NCI-H345 (cell line): ENCODE measurements at regions not wholly inside any gene's neighbourhood (a gene's known extent, or its start where the extent isn't known, plus 50 kb on each side); places are given as distances from the start of the nearest gene placed in this dataset.

ENCODE experiments used
- DNase-seq: peaks from one replicate; lab custom pipeline; 2025; lab: John Stamatoyannopoulos, UW

- no peak for DNase-seq
Measured at GRCh38 chr21:27513825-27514224, 546.9 kb upstream of the ADAMTS5 start.

GRCh38 chr21:27513016-27513415 is 546.1 kb upstream of the ADAMTS5 start:
- no peak for DNase-seq

DNA sequence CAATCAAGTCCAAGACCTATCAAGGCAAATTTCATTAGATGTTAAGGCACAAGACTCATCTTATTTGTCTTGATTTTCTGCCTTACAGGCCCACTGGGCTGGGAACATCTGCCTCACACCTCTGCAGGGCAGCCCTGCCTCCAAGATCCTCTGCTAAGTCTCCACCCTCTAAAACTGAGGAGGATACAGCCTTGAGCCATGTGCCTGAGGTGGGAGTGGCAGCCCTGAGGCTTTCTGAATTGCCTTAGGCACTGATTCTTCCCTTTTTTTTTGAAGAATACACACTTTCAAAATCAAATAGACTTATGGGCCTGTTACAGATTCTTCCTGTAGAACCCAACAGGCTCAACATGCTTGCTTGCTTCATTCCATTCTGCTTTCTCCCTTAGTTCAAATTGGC is 544.3 kb upstream of the ADAMTS5 start:
- DNase-seq: no peak

GRCh38 chr21:27507695-27508094 is 540.8 kb upstream of the ADAMTS5 start:
- no peak for DNase-seq

DNA sequence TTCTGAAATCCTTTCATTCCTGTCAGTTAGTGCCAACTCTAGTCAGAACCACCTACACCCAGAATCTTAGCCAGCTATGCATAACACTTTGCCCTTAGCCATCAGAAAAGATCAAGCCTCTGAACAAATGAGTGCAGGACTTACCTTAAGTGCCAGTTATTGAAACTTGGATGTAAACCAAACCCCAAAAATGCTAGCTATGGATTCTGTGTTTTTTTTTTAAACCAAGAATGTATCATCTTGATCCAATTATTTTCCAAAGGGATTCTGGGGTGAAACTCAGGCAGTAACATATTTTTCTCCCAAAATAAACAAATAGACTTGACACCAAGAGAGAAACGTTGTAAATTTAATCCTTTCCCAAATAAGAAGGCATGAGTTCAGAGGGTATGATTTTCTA is 538.6 kb upstream of the ADAMTS5 start:
- DNase-seq: no peak

DNA sequence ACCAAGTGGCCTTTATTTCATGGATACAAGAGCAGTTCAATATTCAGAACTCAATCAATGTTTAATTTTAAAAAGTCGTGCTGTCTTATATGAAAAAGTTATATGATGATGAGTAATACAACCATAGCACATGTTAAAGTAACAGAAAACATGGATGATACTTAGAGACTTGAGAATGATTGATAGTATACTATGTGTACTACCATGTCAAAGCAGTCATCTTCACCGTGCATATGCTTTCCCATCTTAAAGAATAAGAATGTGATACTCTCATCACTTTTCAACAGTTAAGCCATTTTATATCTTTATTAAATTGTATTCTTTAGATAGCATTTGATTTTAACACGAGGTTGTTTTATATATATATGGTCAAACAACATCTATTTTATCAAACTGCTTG is 535.9 kb upstream of the ADAMTS5 start:
- no peak for DNase-seq

- DNase-seq: no peak
Measured at GRCh38 chr21:27498025-27498424, 531.1 kb upstream of the ADAMTS5 start.

GRCh38 chr21:27495836-27496235 is 528.9 kb upstream of the ADAMTS5 start:
- DNase-seq: no peak

- no peak for DNase-seq
Measured at GRCh38 chr21:27493542-27493941, 526.7 kb upstream of the ADAMTS5 start.

DNA sequence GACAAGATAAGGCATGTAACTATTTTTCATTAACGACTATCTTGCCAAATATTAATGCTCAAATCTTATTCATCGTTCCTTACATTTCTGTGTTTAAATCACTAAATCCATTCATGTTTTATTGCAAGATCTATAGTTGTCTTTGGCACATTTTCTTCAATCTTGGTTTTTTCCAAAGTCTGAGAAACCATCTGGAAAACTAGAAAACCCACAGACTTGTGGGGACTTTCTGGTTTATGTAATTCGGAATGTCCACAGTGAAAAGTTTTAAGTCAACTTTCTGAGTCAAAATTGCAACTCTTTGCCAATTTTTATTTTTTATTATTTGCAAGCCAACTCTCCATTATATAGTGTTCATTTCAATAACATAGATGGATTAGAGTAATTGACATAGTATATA is 520.8 kb upstream of the ADAMTS5 start:
- no peak for DNase-seq

- no peak for DNase-seq
Measured at GRCh38 chr21:27480841-27481261, 514.0 kb upstream of the ADAMTS5 start.

GRCh38 chr21:27477296-27477695 is 510.4 kb upstream of the ADAMTS5 start:
- DNase-seq: no peak

GRCh38 chr21:27476696-27477095 is 509.8 kb upstream of the ADAMTS5 start:
- no peak for DNase-seq

DNA sequence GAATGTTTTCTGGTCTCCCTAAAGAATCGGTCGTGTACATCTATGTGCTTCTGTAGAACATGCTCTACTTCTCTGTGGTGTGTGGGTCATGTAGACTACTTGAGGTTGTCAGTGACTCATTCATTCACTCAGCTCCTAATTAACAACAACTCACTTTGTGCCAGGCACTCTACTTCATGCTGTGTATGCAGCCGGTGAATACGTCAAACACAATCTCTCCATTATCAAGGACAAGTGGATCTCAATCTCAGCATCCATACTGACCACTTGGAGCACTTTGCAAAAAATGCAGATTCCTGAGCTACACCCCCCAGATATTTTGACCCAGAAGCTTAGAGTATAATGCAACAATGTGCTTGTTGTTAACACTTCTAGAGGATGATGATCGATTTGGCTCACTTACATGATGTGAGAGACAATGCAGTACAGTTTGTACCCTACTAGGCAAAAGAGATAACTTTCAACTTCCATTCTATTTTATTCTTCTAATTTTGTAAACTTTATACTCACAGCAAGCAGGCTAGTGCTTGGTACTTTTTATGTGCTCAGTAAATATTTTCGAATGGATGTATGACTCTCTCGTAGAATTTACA is 508.6 kb upstream of the ADAMTS5 start:
- DNase-seq: no peak

DNA sequence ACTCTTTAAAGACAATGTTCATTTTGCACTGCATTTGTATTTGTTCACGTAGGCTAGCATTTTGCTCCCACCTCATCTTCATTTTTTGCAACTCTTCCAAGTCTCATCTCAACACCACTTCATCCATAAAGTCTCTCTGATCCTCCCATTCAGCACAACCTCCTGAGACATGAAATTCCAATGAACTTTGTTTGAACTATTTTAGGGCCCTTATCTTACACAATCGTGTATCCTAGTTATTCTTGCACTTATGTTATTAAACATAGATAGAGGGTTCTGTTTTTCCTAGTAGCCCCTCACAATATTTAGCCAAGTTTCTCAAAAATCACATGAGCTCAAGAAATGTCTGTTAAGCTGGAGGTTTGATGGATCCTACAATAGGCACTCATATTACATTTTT is 500.5 kb upstream of the ADAMTS5 start:
- no peak for DNase-seq

DNA sequence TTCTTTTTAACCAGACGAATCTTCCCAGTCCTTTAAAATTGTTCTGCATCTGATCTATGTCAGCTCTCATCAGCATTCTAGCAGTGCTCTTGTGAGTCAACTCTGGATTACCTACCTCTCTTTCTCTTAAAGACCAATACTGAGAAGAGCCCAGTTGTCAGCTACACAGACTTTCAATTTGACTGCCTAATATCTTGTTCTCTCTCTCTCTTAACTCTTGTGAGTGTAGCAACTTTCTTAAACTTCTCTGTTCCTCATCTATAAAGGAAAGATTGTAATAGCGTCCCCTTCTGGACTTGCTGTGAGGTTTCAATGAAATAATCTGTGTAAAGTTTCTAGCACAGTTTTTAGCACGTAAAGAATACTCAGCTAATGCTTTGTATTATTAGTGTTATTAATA is 499.3 kb upstream of the ADAMTS5 start:
- DNase-seq: no peak

DNA sequence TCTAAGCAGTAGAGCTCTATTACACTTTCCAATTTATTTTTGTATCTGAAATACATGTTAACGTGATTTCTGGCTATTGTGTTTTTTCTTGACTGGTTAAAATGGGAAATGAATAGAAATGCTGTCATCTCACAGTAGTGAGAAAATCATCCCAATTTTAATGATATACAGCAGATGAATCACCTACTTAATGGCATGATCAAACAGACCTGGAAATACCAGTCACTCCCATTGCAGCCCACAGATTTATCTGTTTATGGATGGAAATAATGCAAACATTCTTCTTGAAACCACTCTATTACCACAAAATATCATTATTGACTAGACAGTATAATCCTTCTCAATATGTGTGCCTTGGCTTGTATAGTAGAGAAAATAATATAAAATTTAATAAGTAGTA is 497.8 kb upstream of the ADAMTS5 start:
- DNase-seq: no peak

- no peak for DNase-seq
Measured at GRCh38 chr21:27462726-27463125, 495.8 kb upstream of the ADAMTS5 start.

- no peak for DNase-seq
Measured at GRCh38 chr21:27454234-27454633, 487.3 kb upstream of the ADAMTS5 start.

DNA sequence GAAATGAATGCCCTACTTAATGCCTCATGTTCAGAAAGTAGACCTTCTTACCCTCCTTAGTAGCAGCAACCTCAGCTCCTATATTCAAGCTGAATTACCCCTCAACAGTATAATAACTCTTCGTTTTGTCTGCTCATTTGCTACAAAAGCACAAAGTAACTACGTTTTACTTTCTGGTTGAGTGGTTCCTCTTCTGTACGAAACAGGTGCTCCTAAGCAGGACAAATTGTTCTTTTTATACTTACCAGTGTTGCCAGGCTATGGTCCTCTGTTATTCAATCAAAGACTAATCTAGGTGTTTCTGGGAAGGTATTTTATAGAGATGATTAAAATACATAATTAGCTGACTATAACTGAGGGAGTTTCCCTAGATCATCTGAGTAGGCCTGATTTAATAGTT is 484.2 kb upstream of the ADAMTS5 start:
- DNase-seq: no peak

DNA sequence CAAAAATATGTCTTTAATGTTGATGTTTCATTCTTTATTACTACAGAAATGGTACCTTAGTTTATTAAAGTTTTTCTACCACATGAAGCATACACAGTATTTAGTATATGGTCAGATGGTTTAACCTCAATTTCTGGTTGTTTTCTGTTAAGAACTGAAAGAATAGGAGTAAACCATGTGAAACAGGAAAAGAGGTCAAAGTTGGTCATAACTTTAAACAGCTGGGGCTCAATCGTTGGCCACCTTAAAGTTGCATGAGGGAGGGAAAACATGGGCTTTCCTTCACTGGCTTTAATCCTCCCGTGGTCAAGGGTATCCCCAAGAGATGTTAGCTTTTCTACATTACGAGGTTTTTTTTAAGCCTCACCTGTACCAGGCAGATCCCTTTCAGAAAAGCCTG is 483.3 kb upstream of the ADAMTS5 start:
- no peak for DNase-seq

- no peak for DNase-seq
Measured at GRCh38 chr21:27448960-27449359, 482.1 kb upstream of the ADAMTS5 start.

DNA sequence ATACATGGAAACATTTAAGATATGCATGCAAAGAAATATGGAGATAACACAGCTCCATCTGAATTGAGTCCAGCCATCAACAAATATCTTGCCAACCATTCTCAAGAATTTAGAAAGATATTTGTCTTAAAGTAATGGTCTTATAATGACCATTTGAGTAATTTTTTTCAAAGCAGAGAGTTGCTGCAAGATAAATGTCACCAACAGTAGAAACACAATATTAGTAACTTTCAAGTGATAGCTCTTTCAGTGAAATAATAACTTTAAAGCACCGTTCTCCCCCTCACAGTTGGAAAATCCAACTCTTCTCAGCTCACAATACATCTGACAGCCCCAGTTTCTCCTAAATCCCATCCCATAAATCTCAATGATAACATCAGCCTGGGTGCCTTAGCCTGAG is 481.0 kb upstream of the ADAMTS5 start:
- no peak for DNase-seq

- no peak for DNase-seq
Measured at GRCh38 chr21:27429710-27430341, 462.9 kb upstream of the ADAMTS5 start.
